Stromal cell of bone marrow (primary cell): ENCODE measurements at regions not wholly inside any gene's neighbourhood (a gene's known extent, or its start where the extent isn't known, plus 50 kb on each side); places are given as distances from the start of the nearest gene placed in this dataset.

Experiments
- DNase-seq: peaks from one replicate; pipeline ENCODE4 v3.0.0-alpha.2; 2012; ENCODE audit warnings: low read depth

DNA sequence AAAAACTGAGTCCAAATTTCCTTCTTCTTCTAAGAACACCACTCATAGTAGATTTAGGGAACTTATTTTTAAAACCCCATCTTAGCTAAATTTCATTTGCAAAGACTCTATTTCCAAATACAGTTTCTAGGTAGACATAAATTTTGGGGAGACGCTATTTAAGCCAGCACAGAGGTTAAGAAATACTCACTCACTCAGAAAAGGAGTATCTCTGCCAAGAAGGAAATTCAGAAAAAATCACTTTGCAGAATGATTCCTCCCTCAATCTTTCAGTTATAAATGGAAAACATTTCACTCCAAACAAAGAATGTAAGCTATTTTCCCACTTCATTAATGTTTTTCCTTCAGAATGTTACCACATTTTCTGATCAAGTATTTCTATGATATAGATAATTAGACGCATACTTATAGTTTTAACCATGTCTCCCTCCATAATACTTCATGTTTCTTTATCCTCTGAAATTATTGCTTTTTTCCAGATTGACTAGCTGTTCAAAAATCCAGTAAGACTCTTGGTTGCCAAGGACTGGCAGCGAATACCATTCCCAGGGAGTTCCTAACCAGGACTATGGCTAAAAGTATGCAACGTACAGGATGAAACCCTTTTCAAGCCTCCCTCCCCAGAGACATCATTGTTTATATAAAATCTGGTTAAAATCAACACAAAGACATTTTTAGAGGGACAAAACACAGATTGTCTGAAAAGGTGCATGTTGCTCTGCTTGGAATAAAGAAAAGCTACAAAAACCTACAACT lies 52.5 kb upstream of the RXFP2 start:
- peak; percentile 24 for DNase-seq
